GM12891 (cell line): ENCODE measurements at regions not wholly inside any gene's neighbourhood (a gene's known extent, or its start where the extent isn't known, plus 50 kb on each side); places are given as distances from the start of the nearest gene placed in this dataset.

Source experiments
- POLR2A ChIP-seq: IDR thresholded peaks from 2 replicates; pipeline ENCODE4 v1.6.1; 2011; ENCODE audit warnings: low read depth, low read length, control low read depth
- POLR2AphosphoS5 ChIP-seq: IDR thresholded peaks from 2 replicates; pipeline ENCODE4 v1.6.1; 2011; ENCODE audit warnings: low read depth, low read length, control low read depth
- POU2F2 ChIP-seq: IDR thresholded peaks from 2 replicates; pipeline ENCODE4 v1.6.1; 2011; ENCODE audit warnings: low read depth, mild to moderate bottlenecking, control low read depth, low read length, moderate library complexity
- TAF1 ChIP-seq: IDR thresholded peaks from 2 replicates; pipeline ENCODE4 v1.6.1; 2011; ENCODE audit warnings: low read depth, low read length, control low read depth

- no peak for TF ChIP-seq POLR2A
- no peak for TF ChIP-seq POLR2AphosphoS5
- no peak for TF ChIP-seq TAF1
- no peak for TF ChIP-seq POU2F2
Measured at GRCh38 chr12:89890161-89890560, 181.5 kb upstream of the ATP2B1 start.
